ENCODE measurements at regions not wholly inside any gene's neighbourhood (a gene's known extent, or its start where the extent isn't known, plus 50 kb on each side); places are given as distances from the start of the nearest gene placed in this dataset.
"Not testable (repeated sequence)": the region's sequence is repeated elsewhere in the genome, so short reads cannot be mapped to it uniquely, and the experiment has no call there.

DNA sequence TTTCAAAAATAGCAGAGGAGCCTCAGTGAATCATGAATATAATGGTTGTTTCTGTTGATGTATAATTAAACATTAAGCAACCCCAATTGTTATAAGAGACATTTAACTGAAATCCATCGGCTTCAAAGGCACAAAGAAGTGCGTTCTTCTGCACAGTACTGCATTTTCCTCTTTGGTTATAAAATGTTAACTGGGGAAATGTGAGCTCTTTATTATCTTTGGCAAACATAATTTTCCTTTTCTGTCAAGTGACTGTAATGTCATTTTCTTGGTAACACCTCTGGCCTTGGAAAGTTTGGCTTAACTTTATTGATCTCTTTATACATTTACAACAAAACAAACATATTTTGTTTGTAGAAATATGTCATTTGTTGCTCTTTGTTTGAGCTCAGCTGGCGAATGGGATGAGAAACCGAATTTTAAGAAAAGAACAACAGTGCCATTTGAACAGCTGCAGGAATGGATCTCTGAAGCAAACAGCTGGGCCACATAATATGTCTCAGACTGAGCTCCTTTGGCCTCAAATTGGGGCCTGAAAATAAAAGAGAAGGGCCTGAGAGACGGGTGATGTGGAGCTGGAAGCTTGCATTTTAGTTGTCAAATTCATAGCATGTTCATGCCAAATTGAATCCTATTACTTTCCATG is 427.0 kb upstream of the SPTLC3 start:
- Histone ChIP-seq H3K36me3 (ENCODE audit: control insufficient read depth, insufficient read depth, low read length) (no peaks in the 10 kb centered on the region), H3K4me1 (ENCODE audit: control insufficient read depth, insufficient read depth, low read length) (no peaks in the 10 kb centered on the region), H3K27me3 (ENCODE audit: control insufficient read depth, insufficient read depth, low read length) (no peaks in the 10 kb centered on the region), H3K4me3 (ENCODE audit: low read depth, low read length) (no peak overlapping the region), H3K9ac (ENCODE audit: low read depth, low read length) (no peak overlapping the region), H3K9me3 (ENCODE audit: control insufficient read depth, insufficient read depth, low read length) (no peaks in the 10 kb centered on the region)

DNA sequence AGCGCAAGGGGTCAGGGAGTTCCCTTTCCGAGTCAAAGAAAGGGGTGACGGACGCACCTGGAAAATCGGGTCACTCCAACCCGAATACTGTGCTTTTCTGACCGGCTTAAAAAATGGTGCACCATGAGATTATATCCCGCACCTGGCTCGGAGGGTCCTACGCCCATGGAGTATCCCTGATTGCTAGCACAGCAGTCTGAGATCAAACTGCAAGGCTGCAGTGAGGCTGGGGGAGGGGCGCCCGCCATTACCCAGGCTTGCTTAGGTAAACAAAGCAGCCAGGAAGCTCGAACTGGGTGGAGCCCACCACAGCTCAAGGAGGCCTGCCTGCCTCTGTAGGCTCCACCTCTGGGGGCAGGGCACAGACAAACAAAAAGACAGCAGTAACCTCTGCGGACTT is 426.1 kb upstream of the SPTLC3 start:
- not testable (repeated sequence) for H3K9me3 ChIP-seq (ENCODE audit: control insufficient read depth, insufficient read depth, low read length); H3K4me3 ChIP-seq (ENCODE audit: low read depth, low read length); H3K4me1 ChIP-seq (ENCODE audit: control insufficient read depth, insufficient read depth, low read length); H3K36me3 ChIP-seq (ENCODE audit: control insufficient read depth, insufficient read depth, low read length); H3K9ac ChIP-seq (ENCODE audit: low read depth, low read length); H3K27me3 ChIP-seq (ENCODE audit: control insufficient read depth, insufficient read depth, low read length)

- H3K9me3 ChIP-seq (ENCODE audit: control insufficient read depth, insufficient read depth, low read length) = no peaks in the 10 kb centered on the region
- peaks cover 8% of the 10 kb centered on the region for H3K4me1 ChIP-seq (ENCODE audit: control insufficient read depth, insufficient read depth, low read length)
- H3K36me3 ChIP-seq (ENCODE audit: control insufficient read depth, insufficient read depth, low read length) = no peaks in the 10 kb centered on the region
- H3K27me3 ChIP-seq (ENCODE audit: control insufficient read depth, insufficient read depth, low read length) = no peaks in the 10 kb centered on the region
- no peak overlapping the region for H3K9ac ChIP-seq (ENCODE audit: low read depth, low read length)
- no peak overlapping the region for H3K4me3 ChIP-seq (ENCODE audit: low read depth, low read length)
Measured at GRCh38 chr20:12591949-12592470, 416.8 kb upstream of the SPTLC3 start.

GRCh38 chr20:12592756-12593155 is 416.0 kb upstream of the SPTLC3 start:
- Histone ChIP-seq H3K36me3 (ENCODE audit: control insufficient read depth, insufficient read depth, low read length) (no peaks in the 10 kb centered on the region), H3K9ac (ENCODE audit: low read depth, low read length) (no peak overlapping the region), H3K4me3 (ENCODE audit: low read depth, low read length) (no peak overlapping the region), H3K27me3 (ENCODE audit: control insufficient read depth, insufficient read depth, low read length) (no peaks in the 10 kb centered on the region), H3K9me3 (ENCODE audit: control insufficient read depth, insufficient read depth, low read length) (no peaks in the 10 kb centered on the region), H3K4me1 (ENCODE audit: control insufficient read depth, insufficient read depth, low read length) (peaks cover 8% of the 10 kb centered on the region)

DNA sequence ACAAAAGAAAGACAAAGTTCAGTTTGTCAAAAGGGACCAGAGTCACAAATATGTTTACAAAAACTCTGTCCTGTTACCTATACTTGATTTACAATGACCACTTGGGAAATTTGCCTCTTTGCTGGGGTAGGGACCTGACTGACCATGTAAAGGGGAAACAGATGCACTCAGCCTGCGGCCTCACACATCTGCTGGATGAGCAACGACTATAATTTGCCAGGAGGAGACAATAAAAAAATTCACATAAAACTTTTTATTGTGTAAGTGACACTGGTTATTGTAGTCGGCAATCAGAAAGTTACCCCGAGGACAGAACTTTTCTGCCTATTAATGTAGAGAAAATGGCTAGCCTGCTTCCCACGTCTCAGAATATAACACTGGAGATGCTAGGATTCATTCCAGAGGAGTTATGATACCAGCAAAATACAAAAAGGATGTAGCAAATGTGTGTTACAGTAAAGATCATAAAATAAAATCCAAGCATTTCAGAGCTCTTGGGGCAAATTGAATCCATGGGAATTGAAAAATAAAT is 415.4 kb upstream of the SPTLC3 start:
- no peaks in the 10 kb centered on the region for H3K27me3 ChIP-seq (ENCODE audit: control insufficient read depth, insufficient read depth, low read length)
- H3K9ac ChIP-seq (ENCODE audit: low read depth, low read length) = no peak overlapping the region
- peaks cover 8% of the 10 kb centered on the region for H3K4me1 ChIP-seq (ENCODE audit: control insufficient read depth, insufficient read depth, low read length)
- H3K9me3 ChIP-seq (ENCODE audit: control insufficient read depth, insufficient read depth, low read length) = no peaks in the 10 kb centered on the region
- H3K36me3 ChIP-seq (ENCODE audit: control insufficient read depth, insufficient read depth, low read length) = no peaks in the 10 kb centered on the region
- no peak overlapping the region for H3K4me3 ChIP-seq (ENCODE audit: low read depth, low read length)

- Histone ChIP-seq H3K9ac (ENCODE audit: low read depth, low read length) (no peak overlapping the region), H3K9me3 (ENCODE audit: control insufficient read depth, insufficient read depth, low read length) (no peaks in the 10 kb centered on the region), H3K4me3 (ENCODE audit: low read depth, low read length) (no peak overlapping the region), H3K4me1 (ENCODE audit: control insufficient read depth, insufficient read depth, low read length) (peaks cover 8% of the 10 kb centered on the region), H3K27me3 (ENCODE audit: control insufficient read depth, insufficient read depth, low read length) (no peaks in the 10 kb centered on the region), H3K36me3 (ENCODE audit: control insufficient read depth, insufficient read depth, low read length) (no peaks in the 10 kb centered on the region)
Measured at GRCh38 chr20:12594410-12595088, 414.2 kb upstream of the SPTLC3 start.

DNA sequence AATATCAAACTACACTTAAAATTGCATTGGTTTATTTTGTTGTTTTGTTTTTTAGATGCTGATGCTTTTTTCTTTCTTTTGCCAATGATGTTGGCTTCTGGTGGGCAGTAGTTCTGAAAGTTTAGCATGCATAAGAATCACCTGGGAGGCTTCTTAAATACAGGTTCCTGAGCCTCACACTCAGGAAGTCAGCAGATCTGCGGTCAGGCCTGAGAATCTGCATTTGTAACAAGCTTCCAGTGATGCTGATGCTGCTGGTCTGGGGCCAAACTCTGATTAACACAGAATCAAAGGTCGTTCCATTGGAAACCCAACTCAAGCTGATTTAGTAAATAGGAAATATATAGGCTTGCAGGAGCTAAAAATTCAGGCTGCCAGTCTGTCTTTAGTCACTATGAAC is 412.9 kb upstream of the SPTLC3 start:
- Histone ChIP-seq H3K4me1 (ENCODE audit: control insufficient read depth, insufficient read depth, low read length) (peaks cover 8% of the 10 kb centered on the region), H3K4me3 (ENCODE audit: low read depth, low read length) (no peak overlapping the region), H3K27me3 (ENCODE audit: control insufficient read depth, insufficient read depth, low read length) (no peaks in the 10 kb centered on the region), H3K9ac (ENCODE audit: low read depth, low read length) (no peak overlapping the region), H3K36me3 (ENCODE audit: control insufficient read depth, insufficient read depth, low read length) (no peaks in the 10 kb centered on the region), H3K9me3 (ENCODE audit: control insufficient read depth, insufficient read depth, low read length) (no peaks in the 10 kb centered on the region)

- peaks cover 3% of the 10 kb centered on the region for H3K4me1 ChIP-seq (ENCODE audit: control insufficient read depth, insufficient read depth, low read length)
- H3K36me3 ChIP-seq (ENCODE audit: control insufficient read depth, insufficient read depth, low read length) = no peaks in the 10 kb centered on the region
- no peak overlapping the region for H3K9ac ChIP-seq (ENCODE audit: low read depth, low read length)
- H3K27me3 ChIP-seq (ENCODE audit: control insufficient read depth, insufficient read depth, low read length) = no peaks in the 10 kb centered on the region
- H3K9me3 ChIP-seq (ENCODE audit: control insufficient read depth, insufficient read depth, low read length) = no peaks in the 10 kb centered on the region
- no peak overlapping the region for H3K4me3 ChIP-seq (ENCODE audit: low read depth, low read length)
Measured at GRCh38 chr20:12596863-12597262, 411.9 kb upstream of the SPTLC3 start.

GRCh38 chr20:12597551-12597950 is 411.2 kb upstream of the SPTLC3 start:
- Histone ChIP-seq H3K36me3 (ENCODE audit: control insufficient read depth, insufficient read depth, low read length) (no peaks in the 10 kb centered on the region), H3K9ac (ENCODE audit: low read depth, low read length) (no peak overlapping the region), H3K4me3 (ENCODE audit: low read depth, low read length) (no peak overlapping the region), H3K4me1 (ENCODE audit: control insufficient read depth, insufficient read depth, low read length) (no peaks in the 10 kb centered on the region), H3K27me3 (ENCODE audit: control insufficient read depth, insufficient read depth, low read length) (no peaks in the 10 kb centered on the region), H3K9me3 (ENCODE audit: control insufficient read depth, insufficient read depth, low read length) (no peaks in the 10 kb centered on the region)

GRCh38 chr20:12598894-12599293 is 409.9 kb upstream of the SPTLC3 start:
- no peaks in the 10 kb centered on the region for H3K27me3 ChIP-seq (ENCODE audit: control insufficient read depth, insufficient read depth, low read length)
- H3K4me1 ChIP-seq (ENCODE audit: control insufficient read depth, insufficient read depth, low read length) = no peaks in the 10 kb centered on the region
- no peak overlapping the region for H3K4me3 ChIP-seq (ENCODE audit: low read depth, low read length)
- H3K9ac ChIP-seq (ENCODE audit: low read depth, low read length) = no peak overlapping the region
- H3K9me3 ChIP-seq (ENCODE audit: control insufficient read depth, insufficient read depth, low read length) = no peaks in the 10 kb centered on the region
- no peaks in the 10 kb centered on the region for H3K36me3 ChIP-seq (ENCODE audit: control insufficient read depth, insufficient read depth, low read length)

DNA sequence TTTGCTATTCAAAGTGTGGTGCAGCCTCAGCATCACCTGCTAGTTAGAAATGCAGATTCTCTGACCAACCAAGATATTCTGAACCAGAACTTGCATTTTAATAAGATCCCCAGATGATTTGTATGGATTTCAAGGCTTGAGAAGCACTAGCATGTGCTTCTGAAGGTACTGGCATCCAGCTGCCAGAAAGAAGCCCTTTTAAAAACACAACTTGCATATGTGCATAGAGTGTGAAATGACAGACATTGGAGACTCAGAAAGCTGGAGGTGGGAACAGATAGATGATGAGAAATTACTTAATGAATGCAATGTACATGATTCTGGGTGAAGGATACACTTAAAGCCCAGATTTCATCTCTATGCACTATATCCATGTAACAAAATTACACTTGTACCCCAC is 409.3 kb upstream of the SPTLC3 start:
- Histone ChIP-seq H3K27me3 (ENCODE audit: control insufficient read depth, insufficient read depth, low read length) (no peaks in the 10 kb centered on the region), H3K9me3 (ENCODE audit: control insufficient read depth, insufficient read depth, low read length) (no peaks in the 10 kb centered on the region)

DNA sequence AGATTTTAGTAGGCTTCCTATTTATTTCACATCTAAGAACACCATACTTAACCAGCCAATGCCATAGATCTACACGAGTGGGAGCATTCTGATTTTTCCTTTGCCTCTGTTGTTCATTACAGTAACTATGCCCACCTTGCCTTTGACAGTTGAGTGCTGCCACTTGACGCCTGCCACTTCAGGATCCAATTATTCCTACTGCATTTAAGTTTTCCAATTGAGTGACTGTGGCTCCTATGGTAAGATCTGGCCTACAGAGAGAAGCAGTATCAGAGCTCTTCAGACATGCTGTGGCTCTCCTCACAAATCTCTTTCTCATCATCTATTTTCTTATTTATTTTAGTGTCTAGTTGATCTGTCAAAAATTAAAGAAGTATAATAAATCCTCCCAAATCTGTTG is 403.0 kb upstream of the SPTLC3 start:
- Histone ChIP-seq H3K27me3 (ENCODE audit: control insufficient read depth, insufficient read depth, low read length) (no peaks in the 10 kb centered on the region), H3K9ac (ENCODE audit: low read depth, low read length) (no peak overlapping the region), H3K9me3 (ENCODE audit: control insufficient read depth, insufficient read depth, low read length) (no peaks in the 10 kb centered on the region), H3K36me3 (ENCODE audit: control insufficient read depth, insufficient read depth, low read length) (no peaks in the 10 kb centered on the region), H3K4me3 (ENCODE audit: low read depth, low read length) (no peak overlapping the region), H3K4me1 (ENCODE audit: control insufficient read depth, insufficient read depth, low read length) (no peaks in the 10 kb centered on the region)

More for the DNA sequence above, 409.3 kb upstream of the SPTLC3 start:
- Histone ChIP-seq H3K4me3 (ENCODE audit: low read depth, low read length) (no peak overlapping the region), H3K36me3 (ENCODE audit: control insufficient read depth, insufficient read depth, low read length) (no peaks in the 10 kb centered on the region), H3K9ac (ENCODE audit: low read depth, low read length) (no peak overlapping the region), H3K4me1 (ENCODE audit: control insufficient read depth, insufficient read depth, low read length) (no peaks in the 10 kb centered on the region)
